ENCODE measurements at regions not wholly inside any gene's neighbourhood (a gene's known extent, or its start where the extent isn't known, plus 50 kb on each side); places are given as distances from the start of the nearest gene placed in this dataset.

GRCh38 chr4:156710365-156711192 lies 261.0 kb downstream of the PDGFC start:
- DNase-seq (ENCODE audit: low spot score) = peak; percentile 49

GRCh38 chr4:156705311-156705710 lies 266.3 kb downstream of the PDGFC start:
- no peak for DNase-seq (ENCODE audit: low spot score)

GRCh38 chr4:156695163-156695562 lies 276.4 kb downstream of the PDGFC start:
- DNase-seq (ENCODE audit: low spot score) = no peak

DNA sequence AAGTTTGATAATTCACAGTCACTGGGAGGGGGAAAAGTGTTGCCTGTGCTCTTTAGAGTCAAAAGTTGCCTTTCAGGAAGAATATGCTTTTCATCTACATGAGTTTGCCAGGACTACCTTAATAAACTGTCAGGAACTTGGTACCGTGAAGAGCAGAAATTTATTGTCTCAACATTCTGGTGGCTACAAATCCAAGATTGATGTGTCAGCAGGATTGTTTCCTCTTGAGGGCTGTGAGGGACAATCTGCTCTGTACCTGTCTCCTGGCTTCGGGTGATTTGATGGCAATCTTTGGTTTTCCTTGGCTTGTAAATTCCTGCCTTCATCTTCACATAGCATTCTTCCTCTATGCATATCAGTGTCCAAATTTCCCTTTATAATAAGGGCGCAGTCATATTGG lies 277.2 kb downstream of the PDGFC start:
- DNase-seq (ENCODE audit: low spot score) = no peak

DNA sequence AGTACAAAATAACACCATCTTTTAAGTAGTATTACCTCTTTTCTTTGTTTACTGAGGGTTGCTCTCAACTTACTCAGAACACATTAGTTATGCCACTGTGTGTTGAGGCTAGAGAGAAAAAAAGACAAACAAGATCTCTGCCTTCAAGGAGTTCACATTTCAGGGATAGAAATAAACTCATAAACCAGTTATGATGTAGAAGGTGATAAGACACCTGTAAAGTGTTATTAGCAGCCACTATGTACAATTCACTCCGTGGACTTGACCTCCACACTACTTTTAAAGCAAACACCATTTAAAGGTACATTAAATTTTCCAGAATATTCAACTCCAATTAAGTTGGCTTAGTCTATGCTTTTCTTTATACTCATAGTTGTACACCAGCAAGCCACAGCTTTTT lies 278.0 kb downstream of the PDGFC start:
- no peak for DNase-seq (ENCODE audit: low spot score)

- DNase-seq (ENCODE audit: low spot score) = no peak
These were observed 279.6 kb downstream of the PDGFC start for GRCh38 chr4:156692016-156692415.

DNA sequence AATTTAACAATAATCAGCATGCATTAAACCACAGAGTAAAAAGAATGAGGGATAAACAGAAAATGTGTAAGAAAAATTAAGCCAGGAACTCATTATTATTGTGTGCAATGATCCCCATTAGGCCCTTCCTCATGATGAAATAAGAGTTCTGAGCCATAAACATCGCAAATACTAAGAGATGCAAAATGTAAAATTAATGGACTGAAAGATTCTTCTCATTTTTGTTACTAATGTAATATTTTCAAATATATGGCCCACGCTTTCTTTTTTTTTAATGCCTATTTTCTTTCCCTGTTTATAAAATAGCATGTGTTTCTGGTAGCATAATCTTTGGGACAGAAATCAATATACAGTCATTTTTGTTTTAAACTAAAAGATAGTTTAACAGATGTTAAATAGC lies 281.0 kb downstream of the PDGFC start:
- no peak for DNase-seq (ENCODE audit: low spot score)

GRCh38 chr4:156686120-156686519 lies 285.5 kb downstream of the PDGFC start:
- DNase-seq (ENCODE audit: low spot score) = no peak

DNA sequence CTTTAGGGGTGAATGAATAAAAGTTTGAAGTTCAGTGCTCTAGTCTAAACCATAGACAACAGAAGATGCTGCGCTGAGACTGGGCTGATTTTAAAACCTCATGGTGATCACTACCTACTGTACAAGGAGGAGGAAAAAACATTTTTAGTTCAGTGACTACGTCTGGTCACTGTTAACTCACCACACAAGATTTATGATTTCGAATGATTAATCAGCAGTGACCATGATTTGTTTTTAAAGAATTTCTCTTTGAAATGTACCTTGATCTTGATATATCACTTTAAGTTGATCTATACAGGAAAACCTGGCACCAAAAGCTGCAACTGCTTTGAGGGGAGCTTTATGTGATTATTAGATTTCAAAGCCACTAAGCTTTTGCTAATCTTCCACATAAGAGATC lies 286.3 kb downstream of the PDGFC start:
- DNase-seq (ENCODE audit: low spot score) = no peak

DNA sequence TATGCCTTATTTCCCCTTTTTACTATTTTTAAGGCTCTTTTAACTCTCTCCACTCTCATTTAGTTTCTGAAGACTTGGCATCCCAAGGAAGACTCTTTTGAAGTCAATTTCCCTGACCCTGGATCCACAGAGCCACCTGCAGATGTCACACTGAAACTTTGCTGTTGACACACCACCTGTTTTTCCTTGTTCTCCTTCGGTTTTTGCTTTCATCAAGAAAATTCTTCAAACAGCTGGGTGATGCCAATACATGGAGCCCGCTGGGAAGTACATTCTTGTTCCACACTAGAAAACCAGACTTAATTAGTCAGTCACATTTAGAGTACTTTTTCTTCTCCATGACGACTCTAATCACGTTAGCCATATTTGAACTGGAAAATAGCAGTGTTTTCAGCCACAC lies 293.9 kb downstream of the PDGFC start:
- DNase-seq (ENCODE audit: low spot score) = no peak

- DNase-seq (ENCODE audit: low spot score) = no peak
These were observed 294.5 kb downstream of the PDGFC start for GRCh38 chr4:156677131-156677531.

- no peak for DNase-seq (ENCODE audit: low spot score)
These were observed 295.3 kb downstream of the PDGFC start for GRCh38 chr4:156676116-156676851.

- DNase-seq (ENCODE audit: low spot score) = peak; percentile 9
These were observed 298.1 kb downstream of the PDGFC start for GRCh38 chr4:156673483-156673882.

DNA sequence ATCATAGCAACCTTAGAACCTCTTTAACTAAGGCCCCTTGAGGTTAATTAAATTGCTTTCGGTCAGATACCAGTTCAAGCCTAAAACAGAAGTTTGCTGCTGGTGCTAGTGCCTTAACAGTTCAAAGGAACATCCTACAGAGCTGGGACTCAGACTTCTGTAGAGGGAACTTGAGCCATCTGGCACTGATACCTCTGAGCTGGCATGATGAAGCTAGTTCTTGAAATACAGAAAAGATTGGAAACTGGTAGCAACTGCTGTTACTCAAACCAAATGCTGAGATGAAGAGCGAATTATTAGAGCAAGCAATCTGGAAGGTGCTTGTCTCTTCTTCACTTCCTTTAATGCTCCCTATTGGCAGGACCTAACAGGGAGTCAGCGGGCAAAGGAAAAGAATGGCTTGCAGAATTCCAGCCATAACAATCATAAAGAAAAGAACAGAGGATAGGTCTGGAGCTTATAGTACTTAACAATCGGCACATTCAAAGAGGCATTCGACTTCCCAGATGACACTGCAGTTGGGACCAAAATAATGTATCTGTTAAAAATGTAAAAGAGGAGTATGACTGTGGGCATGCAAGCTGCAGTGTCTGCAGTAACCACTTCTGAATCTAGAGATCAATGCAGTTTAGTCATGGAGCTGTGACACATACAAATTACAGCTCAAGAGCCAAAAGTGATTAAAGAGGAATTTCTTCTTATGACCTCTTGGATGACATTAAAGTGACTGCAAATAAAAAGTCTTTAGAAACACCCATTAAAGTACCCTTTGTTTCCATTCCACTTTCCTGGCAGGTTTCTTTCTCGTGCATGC lies 298.9 kb downstream of the PDGFC start:
- no peak for DNase-seq (ENCODE audit: low spot score)

DNA sequence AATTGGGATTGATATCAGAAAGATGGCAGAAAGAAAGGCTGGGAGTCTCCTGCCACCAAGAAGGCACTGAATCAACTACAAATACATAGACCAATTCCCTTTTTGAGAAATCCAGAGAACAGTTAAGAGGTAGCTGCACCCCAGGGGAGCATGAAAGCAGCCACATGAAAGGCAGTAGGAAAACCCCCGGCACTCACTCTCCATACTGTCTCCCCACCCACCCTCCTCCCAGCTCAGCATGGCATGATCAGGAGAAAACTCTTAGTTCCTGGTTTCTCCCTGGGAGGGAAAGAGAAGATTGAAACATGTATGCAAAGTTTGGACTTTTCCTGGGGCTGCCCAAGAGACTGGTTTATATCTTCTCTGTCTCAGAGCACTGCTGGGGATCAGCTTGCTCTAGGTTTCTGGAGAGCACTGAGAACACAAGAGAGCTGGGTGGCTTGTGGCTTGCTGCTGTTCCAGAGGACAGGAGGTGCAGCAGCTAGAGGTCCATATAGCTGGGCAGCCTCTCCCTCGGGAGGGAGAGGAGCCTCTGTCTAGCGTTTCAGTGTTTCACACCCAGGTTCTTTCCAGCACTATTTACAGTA lies 305.7 kb downstream of the PDGFC start:
- no peak for DNase-seq (ENCODE audit: low spot score)

DNA sequence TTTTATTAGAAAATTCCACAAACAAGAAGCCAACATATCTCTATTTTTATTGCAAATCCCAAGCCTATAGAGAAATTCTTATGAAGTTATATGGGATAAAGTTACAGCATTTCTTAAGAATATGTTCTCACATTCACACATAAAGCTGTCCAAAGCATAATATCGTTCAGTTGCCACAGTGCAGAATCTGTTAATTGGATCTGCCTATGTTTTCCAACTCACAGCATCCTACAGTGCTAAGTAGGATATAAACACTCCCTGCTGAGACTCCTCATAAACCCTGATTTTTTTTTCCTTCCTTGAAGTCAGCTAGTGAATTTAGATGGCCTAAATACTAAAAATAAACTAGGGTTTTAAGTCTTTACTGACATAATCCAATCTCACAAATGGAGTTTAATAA lies 307.9 kb downstream of the PDGFC start:
- DNase-seq (ENCODE audit: low spot score) = no peak

DNA sequence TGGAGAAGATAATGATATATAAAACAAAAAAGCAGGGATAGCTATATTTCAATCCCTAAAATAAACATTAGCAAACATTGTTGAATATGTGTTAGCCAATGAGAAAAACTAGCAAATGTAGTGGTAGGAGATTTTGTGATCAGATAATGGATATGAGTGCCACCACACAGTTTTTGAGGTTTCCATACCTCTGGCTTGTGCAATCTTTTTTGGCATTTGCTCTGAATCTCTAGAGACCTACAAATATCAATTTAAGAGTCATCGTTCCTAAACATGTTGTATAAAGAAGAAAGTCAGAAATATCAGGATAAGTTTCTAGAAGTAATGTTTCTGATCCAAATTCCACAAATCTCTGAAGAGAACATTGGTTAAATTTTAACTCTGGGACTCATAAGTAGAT lies 308.7 kb downstream of the PDGFC start:
- no peak for DNase-seq (ENCODE audit: low spot score)

- DNase-seq (ENCODE audit: low spot score) = no peak
These were observed 310.0 kb downstream of the PDGFC start for GRCh38 chr4:156661555-156661954.

DNA sequence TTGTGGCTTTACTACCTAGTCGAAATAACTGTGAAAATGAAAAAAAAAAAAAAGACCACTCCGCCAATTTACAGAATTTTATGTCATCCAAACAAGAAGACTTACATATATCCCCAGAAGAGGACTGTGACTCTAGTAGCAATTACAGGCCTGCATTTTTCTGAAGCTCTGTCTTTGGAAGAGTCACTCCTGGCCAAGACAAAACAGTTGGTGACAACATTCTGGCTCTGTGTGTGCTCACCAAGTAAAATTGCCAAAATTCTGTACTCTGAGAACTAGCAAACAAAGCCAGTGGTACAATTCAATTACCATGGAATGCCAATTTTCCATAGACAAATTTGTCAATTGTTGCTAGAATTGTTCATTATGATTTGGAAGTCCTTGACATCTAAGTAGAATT lies 311.1 kb downstream of the PDGFC start:
- DNase-seq (ENCODE audit: low spot score) = no peak

GRCh38 chr4:156659983-156660382 lies 311.6 kb downstream of the PDGFC start:
- DNase-seq (ENCODE audit: low spot score) = no peak

- no peak for DNase-seq (ENCODE audit: low spot score)
These were observed 312.0 kb downstream of the PDGFC start for GRCh38 chr4:156659570-156659969.

DNA sequence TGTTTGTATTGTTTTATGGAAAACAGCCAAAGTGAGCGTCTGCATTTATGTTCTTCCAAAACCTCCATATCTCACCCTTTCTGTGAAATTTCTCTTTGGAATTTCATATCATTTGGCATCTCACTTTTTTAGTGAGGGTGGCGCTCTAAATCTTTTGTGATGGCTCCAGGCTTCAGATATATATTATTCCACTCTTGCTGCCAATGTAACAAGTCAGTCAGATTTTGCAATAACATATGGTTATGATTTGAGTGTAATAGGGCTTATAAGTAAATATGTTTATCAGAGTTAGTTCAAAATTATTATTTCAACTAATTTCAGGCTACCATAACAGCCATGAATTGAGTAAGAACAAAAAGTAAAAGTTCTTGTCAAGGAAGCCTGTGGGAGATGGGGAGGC lies 314.7 kb downstream of the PDGFC start:
- no peak for DNase-seq (ENCODE audit: low spot score)

All from SK-N-DZ (cell line).